HCT116 (cell line): ENCODE measurements at regions not wholly inside any gene's neighbourhood (a gene's known extent, or its start where the extent isn't known, plus 50 kb on each side); places are given as distances from the start of the nearest gene placed in this dataset.

Experiments used
- ATAC-seq: fragments of 200-7000 bp; cut with Tn5 transposase; 2 replicates; pipeline ENCODE4 v1.9.1; 2020; ENCODE audit warnings: mild to moderate bottlenecking, moderate library complexity
- BruUV-seq: library from RNA; stranded (reverse); fragments of 400-500 nt; replicated peaks from 2 replicates; lab custom pipeline; 2021; lab: Mats Ljungman, UMichigan
- CTCF ChIA-PET: fragments of 300-600 bp; sonication (Branson Sonifier 250); formaldehyde crosslinking; loops from one replicate; lab custom pipeline; 2021; ENCODE audit warnings: antibody characterized with exemption; lab: Charles Lee
- POLR2A ChIA-PET: fragments of 300-600, 350-600 bp; sonication (Branson Sonifier 250); formaldehyde crosslinking; loops from one replicate; lab custom pipeline; 2021; ENCODE audit warnings: antibody characterized with exemption; lab: Charles Lee
- RAD21 ChIA-PET, 2 experiments: fragments of 300-600 bp; sonication (Branson Sonifier 250); formaldehyde crosslinking; loops; one replicate each; lab custom pipeline; 2023; ENCODE audit warnings: low total read pairs in 2 of 2; ENCODE audit not compliant: uncharacterized antibody in 2 of 2, unreplicated experiment in 2 of 2, low non-redundant PET in 1 of 2; lab: Charles Lee
- DNase-seq: peaks from one replicate; pipeline ENCODE4 v3.0.0-alpha.2; 2010; ENCODE audit warnings: low read depth, low spot score
- H2AFZ ChIP-seq: fragments of 200-600 bp; shearing (Covaris generic), sonication (generic); 2 replicates; pipeline ENCODE4 v1.6.1; 2017; ENCODE audit warnings: low read depth, mixed run types, mixed read lengths, antibody characterized with exemption, low read length; ENCODE audit not compliant: poor library complexity, severe bottlenecking
- H3K27ac ChIP-seq: 2 replicates; pipeline ENCODE4 v1.5.1; 2012; ENCODE audit warnings: low read depth, low read length
- H3K27me3 ChIP-seq: fragments of 200-600 bp; sonication (generic); 2 replicates; pipeline ENCODE4 v1.6.1; 2016; ENCODE audit warnings: mixed run types, low read length, mixed read lengths; ENCODE audit not compliant: insufficient read depth
- H3K36me3 ChIP-seq, 2 experiments: fragments of 200-500 bp in 1 of 2; fragments of 200-600 bp in 1 of 2; sonication (Bioruptor generic) in 1 of 2; sonication (generic) in 1 of 2; 2 replicates each; pipeline versions ENCODE4 v1.5.1 to v1.6.1; 2014 to 2016; ENCODE audit warnings: low read length in 2 of 2, inconsistent platforms in 1 of 2, mixed read lengths in 1 of 2, mixed run types in 1 of 2; ENCODE audit not compliant: insufficient read depth in 2 of 2, control insufficient read depth in 1 of 2
- H3K4me1 ChIP-seq, 2 experiments: fragments of 200-600 bp in 1 of 2; sonication (generic) in 1 of 2; 2 replicates each; pipeline versions ENCODE4 v1.5.1 to v1.6.1; 2012 to 2017; ENCODE audit warnings: low read length in 2 of 2, inconsistent platforms in 1 of 2, mild to moderate bottlenecking in 1 of 2, mixed read lengths in 1 of 2, mixed run types in 1 of 2, moderate library complexity in 1 of 2; ENCODE audit not compliant: insufficient read depth in 2 of 2, control insufficient read depth in 1 of 2
- H3K4me2 ChIP-seq: fragments of 200-600 bp; sonication (generic); 2 replicates; pipeline ENCODE4 v1.6.1; 2017; ENCODE audit warnings: mixed run types, low read length, mixed read lengths
- H3K4me3 ChIP-seq, 2 experiments: fragments of 200-600 bp in 1 of 2; sonication (generic) in 1 of 2; replicated peaks in 1 of 2; 2 replicates each; pipeline ENCODE4 v1.5.1; 2011 to 2016; ENCODE audit warnings: low read length in 2 of 2, control low read depth in 1 of 2, low read depth in 1 of 2, mild to moderate bottlenecking in 1 of 2, mixed read lengths in 1 of 2, mixed run types in 1 of 2
- H3K79me2 ChIP-seq: fragments of 200-600 bp; sonication (generic); 2 replicates; pipeline ENCODE4 v1.6.1; 2017; ENCODE audit warnings: mild to moderate bottlenecking, mixed run types, low read length, moderate library complexity, mixed read lengths; ENCODE audit not compliant: insufficient read depth
- H3K9ac ChIP-seq: fragments of 200-600 bp; sonication (generic); 2 replicates; pipeline ENCODE4 v1.6.1; 2016; ENCODE audit warnings: low read length, mixed read lengths
- H3K9me2 ChIP-seq: fragments of 200-600 bp; sonication (generic), shearing (Covaris generic); 2 replicates; pipeline ENCODE4 v1.6.1; 2017; ENCODE audit warnings: mixed run types, mild to moderate bottlenecking, moderate library complexity; ENCODE audit not compliant: insufficient read depth
- H3K9me3 ChIP-seq, 2 experiments: fragments of 200-500 bp in 1 of 2; fragments of 200-600 bp in 1 of 2; sonication (Bioruptor generic) in 1 of 2; sonication (generic) in 1 of 2; 2 replicates each; pipeline ENCODE4 v1.6.1; 2014 to 2017; ENCODE audit warnings: low read length in 2 of 2, mixed read lengths in 2 of 2, inconsistent platforms in 1 of 2, low read depth in 1 of 2, mild to moderate bottlenecking in 1 of 2, mixed run types in 1 of 2, moderate library complexity in 1 of 2; ENCODE audit not compliant: control insufficient read depth in 1 of 2, insufficient read depth in 1 of 2
- H4K20me1 ChIP-seq: fragments of 200-600 bp; sonication (generic), shearing (Covaris generic); 2 replicates; pipeline ENCODE4 v1.6.1; 2017; ENCODE audit warnings: mixed run types, mild to moderate bottlenecking, moderate library complexity; ENCODE audit not compliant: insufficient read depth
- CEBPB ChIP-seq: IDR thresholded peaks from 2 replicates; pipeline ENCODE4 v1.6.1; 2012; ENCODE audit warnings: low read depth
- CTCF ChIP-seq, 3 experiments: fragments of 200-600 bp in 1 of 3; sonication (generic) in 1 of 3; IDR thresholded peaks in 2 of 3; conservative IDR thresholded peaks in 1 of 3; 2 replicates each; pipeline ENCODE4 v1.5.1; 2012 to 2017; ENCODE audit warnings: low read depth in 2 of 3, low read length in 2 of 3, antibody characterized with exemption in 1 of 3, borderline replicate concordance in 1 of 3, control low read depth in 1 of 3, mild to moderate bottlenecking in 1 of 3, mixed read lengths in 1 of 3, mixed run types in 1 of 3, moderate library complexity in 1 of 3; ENCODE audit not compliant: insufficient read depth in 1 of 3
- EGR1 ChIP-seq: IDR thresholded peaks from 2 replicates; pipeline ENCODE4 v1.6.1; 2012; ENCODE audit warnings: low read depth
- EZH2 ChIP-seq: fragments of 200-600 bp; sonication (generic); IDR thresholded peaks from 2 replicates; pipeline ENCODE4 v1.6.1; 2017; ENCODE audit warnings: antibody characterized with exemption, mixed run types
- FOSL1 ChIP-seq: IDR thresholded peaks from 2 replicates; pipeline ENCODE4 v1.6.1; 2012; ENCODE audit warnings: low read depth
- JUND ChIP-seq: IDR thresholded peaks from 2 replicates; pipeline ENCODE4 v1.6.1; 2012
- POLR2A ChIP-seq: IDR thresholded peaks from 2 replicates; pipeline ENCODE4 v1.7.0; 2011; ENCODE audit warnings: borderline replicate concordance; ENCODE audit not compliant: insufficient read depth, insufficient read length; ENCODE audit errors: extremely low read depth
- RAD21 ChIP-seq: IDR thresholded peaks from 2 replicates; pipeline ENCODE4 v1.6.1; 2012; ENCODE audit warnings: low read depth, mild to moderate bottlenecking
- SIN3A ChIP-seq: IDR thresholded peaks from 2 replicates; pipeline ENCODE4 v1.6.1; 2012; ENCODE audit warnings: low read depth
- SRF ChIP-seq: IDR thresholded peaks from 2 replicates; pipeline ENCODE4 v1.6.1; 2012; ENCODE audit warnings: low read depth
- ZBTB33 ChIP-seq: IDR thresholded peaks from 2 replicates; pipeline ENCODE4 v1.6.1; 2011; ENCODE audit warnings: mild to moderate bottlenecking, low read length, moderate library complexity; ENCODE audit not compliant: insufficient replicate concordance; ENCODE audit errors: extremely low read depth
- ZNF274 ChIP-seq: fragments of 200-500 bp; sonication (Bioruptor generic); IDR thresholded peaks from 2 replicates; pipeline ENCODE4 v1.6.1; 2014; ENCODE audit warnings: mild to moderate bottlenecking, low read depth, low read length, inconsistent platforms
- intact Hi-C: fragments of 100-400 bp; cut with micrococcal nuclease; formaldehyde crosslinking; loops from 2 replicates; pipeline ENCODE4 v1.10.0; 2022

GRCh38 chr20:48066851-48067250 is 281.6 kb upstream of the SULF2 start:
- no TSS peak for BruUV-seq
- POLR2A ChIA-PET = no interaction called here

GRCh38 chr20:48066246-48066645 is 281.0 kb upstream of the SULF2 start:
- intact Hi-C loops = no loop called here
- no peak overlapping the region for H3K9ac ChIP-seq

More at GRCh38 chr20:48066851-48067250, 281.6 kb upstream of the SULF2 start:
- ChIA-PET CTCF (no interaction called here), RAD21 (no interaction called here)
- Histone ChIP-seq H3K9me3 (no peaks in the 10 kb centered on the region), H3K4me1 (no peaks in the 10 kb centered on the region), H3K27ac (no peak overlapping the region), H2AFZ (no peak overlapping the region), H3K36me3 (no peaks in the 10 kb centered on the region), H3K9me2 (no peaks in the 10 kb centered on the region), H3K79me2 (no peaks in the 10 kb centered on the region), H3K4me3 (no peak overlapping the region), H4K20me1 (no peaks in the 10 kb centered on the region), H3K4me2 (no peak overlapping the region), H3K9ac (no peak overlapping the region), H3K27me3 (peaks cover 13% of the 10 kb centered on the region; the same call in 1 of the 2 replicates)
- intact Hi-C loops = no loop called here
- ATAC-seq = peak; percentile 42
- no peak for DNase-seq
- TF ChIP-seq EZH2 (no peak), EGR1 (no peak), ZBTB33 (no peak), ZNF274 (no peak)

More at GRCh38 chr20:48066246-48066645, 281.0 kb upstream of the SULF2 start:
- CTCF ChIA-PET = no interaction called here
- Histone ChIP-seq H2AFZ (no peak overlapping the region), H3K9me2 (no peaks in the 10 kb centered on the region), H3K9me3 (no peaks in the 10 kb centered on the region), H4K20me1 (no peaks in the 10 kb centered on the region), H3K79me2 (no peaks in the 10 kb centered on the region), H3K4me3 (no peak overlapping the region), H3K27ac (no peak overlapping the region), H3K4me1 (no peaks in the 10 kb centered on the region), H3K27me3 (peaks cover 12% of the 10 kb centered on the region; the same call in 1 of the 2 replicates), H3K36me3 (no peaks in the 10 kb centered on the region), H3K4me2 (no peak overlapping the region)
- no TSS peak for BruUV-seq
- RAD21 ChIA-PET = no interaction called here
- DNase-seq = no peak
- no peak for ATAC-seq
- TF ChIP-seq RAD21 (no peak), CTCF (IDR thresholded peaks at IDR 0.05 in 2 of 3, conservative IDR thresholded peaks at IDR 0.05 in 1 of 3; ENCODE audit: borderline replicate concordance in 1 of 3, insufficient read depth in 1 of 3, low read depth in 2 of 3, low read length in 2 of 3) (no peak), ZNF274 (no peak), POLR2A (no peak), CEBPB (no peak), SRF (no peak), SIN3A (no peak), JUND (no peak), FOSL1 (no peak)
- POLR2A ChIA-PET = no interaction called here
